Upper lobe of left lung (tissue), 6 donors: ENCODE measurements at regions not wholly inside any gene's neighbourhood (a gene's known extent, or its start where the extent isn't known, plus 50 kb on each side); places are given as distances from the start of the nearest gene placed in this dataset.

Source experiments
- ATAC-seq, 2 donors: fragments of 200-7000 bp; cut with Tn5 transposase; one replicate each; pipeline ENCODE4 v1.9.1; 2022; ENCODE audit warnings: mild to moderate bottlenecking in 2 of 2, moderate library complexity in 2 of 2; ENCODE audit not compliant: low FRiP score in 2 of 2
- DNase-seq, 2 donors: peaks; one replicate each; pipeline ENCODE4 v3.0.0-alpha.2; 2019 to 2020
- H3K27ac ChIP-seq, 4 donors: fragments of 200-600 bp; sonication (generic); one replicate each; pipeline ENCODE4 v1.5.1; 2016 to 2019
- H3K27me3 ChIP-seq, 4 donors: fragments of 200-600 bp; sonication (generic); one replicate each; pipeline ENCODE4 v1.5.1; 2017 to 2019
- H3K36me3 ChIP-seq, 4 donors: fragments of 200-600 bp; sonication (generic); one replicate each; pipeline ENCODE4 v1.5.1; 2016 to 2019
- H3K4me1 ChIP-seq, 4 donors: fragments of 200-600 bp; sonication (generic); one replicate each; pipeline ENCODE4 v1.5.1; 2018 to 2019
- H3K4me3 ChIP-seq, 4 donors: fragments of 200-600 bp; sonication (generic); one replicate each; pipeline ENCODE4 v1.5.1; 2017 to 2019; ENCODE audit warnings: mild to moderate bottlenecking in 2 of 4, moderate library complexity in 1 of 4
- H3K9me3 ChIP-seq, 4 donors: fragments of 200-600 bp; sonication (generic); one replicate each; pipeline ENCODE4 v1.5.1; 2018 to 2019
- EP300 ChIP-seq, 4 donors: sonication (generic); formaldehyde crosslinking; IDR thresholded peaks; one replicate each; pipeline ENCODE4 v1.5.1; 2017; ENCODE audit warnings: antibody characterized with exemption in 4 of 4, control low read depth in 2 of 4
- POLR2A ChIP-seq, 4 donors: fragments of 450-650 bp; IDR thresholded peaks; one replicate each; pipeline ENCODE4 v1.5.1; 2016 to 2017; ENCODE audit warnings: antibody characterized with exemption in 4 of 4, mild to moderate bottlenecking in 2 of 4
- POLR2AphosphoS5 ChIP-seq, 2 donors: sonication (generic); formaldehyde crosslinking; IDR thresholded peaks; one replicate each; pipeline ENCODE4 v1.5.1; 2017; ENCODE audit warnings: antibody characterized with exemption in 2 of 2
- WGBS, 2 donors: methylation state at CpG; one replicate each; pipeline ENCODE4 v1.1.5; 2017 to 2018; 5-methylcytosine and 5-hydroxymethylcytosine counted together
- TF ChIP-seq, protein P1 (sequence below), 6 experiments: fragments of 450-650 bp in 4 of 6; fragments of 200-600 bp in 2 of 6; sonication (generic) in 2 of 6; IDR thresholded peaks; one replicate each; pipeline ENCODE4 v1.5.1; 2016 to 2019; ENCODE audit warnings: antibody characterized with exemption in 6 of 6
- donor health status: DM: no; HTN: no; CAD: no; lungs with moderate emphysema.
- donor health status: DM: no; HTN: yes; CAD: no; lungs with severe emphysema.

DNA sequence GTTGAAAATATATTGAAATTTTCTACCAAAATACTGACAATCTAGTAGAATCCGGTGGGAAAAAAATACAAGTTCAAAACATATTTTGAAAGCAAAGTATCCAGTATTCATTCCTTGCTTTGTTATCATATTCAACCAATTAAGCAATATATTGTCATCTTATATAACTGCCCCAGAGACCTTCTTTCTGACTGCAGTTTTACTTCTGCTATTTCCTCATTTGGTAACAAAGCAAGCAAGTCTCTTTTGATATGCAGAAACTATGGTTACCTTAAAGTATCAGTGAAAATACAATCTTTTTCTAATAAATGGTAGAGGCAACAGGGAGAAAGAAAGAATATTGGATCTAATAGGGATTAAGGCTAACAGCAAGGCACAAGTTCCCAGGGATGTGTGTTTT, 663.7 kb upstream of the MEF2C start:
- no peak for TF ChIP-seq EP300 (IDR thresholded peaks at IDR 0.05)
- no peak for TF ChIP-seq POLR2AphosphoS5 (IDR thresholded peaks at IDR 0.05)
- TF ChIP-seq POLR2A (IDR thresholded peaks at IDR 0.05) = no peak
- TF ChIP-seq, protein P1, sequence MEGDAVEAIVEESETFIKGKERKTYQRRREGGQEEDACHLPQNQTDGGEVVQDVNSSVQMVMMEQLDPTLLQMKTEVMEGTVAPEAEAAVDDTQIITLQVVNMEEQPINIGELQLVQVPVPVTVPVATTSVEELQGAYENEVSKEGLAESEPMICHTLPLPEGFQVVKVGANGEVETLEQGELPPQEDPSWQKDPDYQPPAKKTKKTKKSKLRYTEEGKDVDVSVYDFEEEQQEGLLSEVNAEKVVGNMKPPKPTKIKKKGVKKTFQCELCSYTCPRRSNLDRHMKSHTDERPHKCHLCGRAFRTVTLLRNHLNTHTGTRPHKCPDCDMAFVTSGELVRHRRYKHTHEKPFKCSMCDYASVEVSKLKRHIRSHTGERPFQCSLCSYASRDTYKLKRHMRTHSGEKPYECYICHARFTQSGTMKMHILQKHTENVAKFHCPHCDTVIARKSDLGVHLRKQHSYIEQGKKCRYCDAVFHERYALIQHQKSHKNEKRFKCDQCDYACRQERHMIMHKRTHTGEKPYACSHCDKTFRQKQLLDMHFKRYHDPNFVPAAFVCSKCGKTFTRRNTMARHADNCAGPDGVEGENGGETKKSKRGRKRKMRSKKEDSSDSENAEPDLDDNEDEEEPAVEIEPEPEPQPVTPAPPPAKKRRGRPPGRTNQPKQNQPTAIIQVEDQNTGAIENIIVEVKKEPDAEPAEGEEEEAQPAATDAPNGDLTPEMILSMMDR (IDR thresholded peaks at IDR 0.05) = no peak
- DNase-seq (no peak), ATAC-seq (no peak)
- no peaks in the 10 kb centered on the region for H3K27me3 ChIP-seq
- H3K36me3 ChIP-seq = no peaks in the 10 kb centered on the region
- WGBS, 2 donors = 77 to 96% methylated on average over 1 of the region's 1 CpG
- H3K9me3 ChIP-seq = no peaks in the 10 kb centered on the region
- H3K4me1 ChIP-seq = no peaks in the 10 kb centered on the region
- H3K4me3 ChIP-seq = no peak overlapping the region
- H3K27ac ChIP-seq = no peak overlapping the region

GRCh38 chr5:89545626-89546025, 662.6 kb upstream of the MEF2C start:
- ATAC-seq = no peak
- Histone ChIP-seq H3K4me1 (no peaks in the 10 kb centered on the region), H3K27me3 (no peaks in the 10 kb centered on the region), H3K36me3 (no peaks in the 10 kb centered on the region), H3K27ac (no peak overlapping the region), H3K4me3 (no peak overlapping the region), H3K9me3 (no peaks in the 10 kb centered on the region)
- WGBS, 2 donors = 94 to 98% methylated on average over 5 of the region's 5 CpGs
- TF ChIP-seq POLR2AphosphoS5 (IDR thresholded peaks at IDR 0.05) = no peak
- TF ChIP-seq EP300 (IDR thresholded peaks at IDR 0.05) = no peak
- no peak for TF ChIP-seq POLR2A (IDR thresholded peaks at IDR 0.05)
- TF ChIP-seq, protein P1 (IDR thresholded peaks at IDR 0.05) = no peak
- DNase-seq = no peak

GRCh38 chr5:89545076-89545475, 662.1 kb upstream of the MEF2C start:
- Histone ChIP-seq H3K36me3 (no peaks in the 10 kb centered on the region), H3K27me3 (no peaks in the 10 kb centered on the region), H3K9me3 (no peaks in the 10 kb centered on the region), H3K4me1 (no peaks in the 10 kb centered on the region), H3K27ac (no peak overlapping the region), H3K4me3 (no peak overlapping the region)
- 75 to 80% methylated on average over 2 of the region's 2 CpGs for WGBS, 2 donors
- no peak for TF ChIP-seq EP300 (IDR thresholded peaks at IDR 0.05)
- TF ChIP-seq, protein P1 (IDR thresholded peaks at IDR 0.05) = no peak
- TF ChIP-seq POLR2A (IDR thresholded peaks at IDR 0.05) = no peak
- TF ChIP-seq POLR2AphosphoS5 (IDR thresholded peaks at IDR 0.05) = no peak
- no peak for ATAC-seq
- no peak for DNase-seq

- no peak for ATAC-seq
- Histone ChIP-seq H3K27me3 (no peaks in the 10 kb centered on the region), H3K36me3 (no peaks in the 10 kb centered on the region), H3K9me3 (no peaks in the 10 kb centered on the region), H3K27ac (no peak overlapping the region), H3K4me1 (no peaks in the 10 kb centered on the region), H3K4me3 (no peak overlapping the region)
- TF ChIP-seq EP300 (IDR thresholded peaks at IDR 0.05) = no peak
- TF ChIP-seq, protein P1 (IDR thresholded peaks at IDR 0.05) = no peak
- no peak for TF ChIP-seq POLR2A (IDR thresholded peaks at IDR 0.05)
- TF ChIP-seq POLR2AphosphoS5 (IDR thresholded peaks at IDR 0.05) = no peak
- no peak for DNase-seq
- WGBS, 2 donors = 79 to 89% methylated on average over 3 of the region's 3 CpGs
These were observed 659.8 kb upstream of the MEF2C start for GRCh38 chr5:89542736-89543135.

GRCh38 chr5:89537800-89538199, 654.8 kb upstream of the MEF2C start:
- Histone ChIP-seq H3K9me3 (no peaks in the 10 kb centered on the region), H3K36me3 (no peaks in the 10 kb centered on the region), H3K4me3 (no peak overlapping the region), H3K27ac (no peak overlapping the region), H3K27me3 (no peaks in the 10 kb centered on the region), H3K4me1 (no peaks in the 10 kb centered on the region)
- WGBS, 2 donors = 92 to 93% methylated on average over 2 of the region's 2 CpGs
- no peak for DNase-seq
- TF ChIP-seq, protein P1 (IDR thresholded peaks at IDR 0.05) = no peak
- no peak for TF ChIP-seq EP300 (IDR thresholded peaks at IDR 0.05)
- no peak for TF ChIP-seq POLR2AphosphoS5 (IDR thresholded peaks at IDR 0.05)
- TF ChIP-seq POLR2A (IDR thresholded peaks at IDR 0.05) = no peak
- ATAC-seq = no peak
